Vagina (tissue), 2 donors: ENCODE measurements at regions not wholly inside any gene's neighbourhood (a gene's known extent, or its start where the extent isn't known, plus 50 kb on each side); places are given as distances from the start of the nearest gene placed in this dataset.

Experiments used
- DNase-seq, 2 donors: peaks; one replicate each; pipeline ENCODE4 v3.0.0-alpha.2; 2017; ENCODE audit errors: extremely low spot score in 2 of 2
- H3K27ac ChIP-seq: fragments of 200-600 bp; sonication (generic); one replicate; pipeline ENCODE4 v1.5.1; 2019
- H3K27me3 ChIP-seq: fragments of 200-600 bp; sonication (generic); one replicate; pipeline ENCODE4 v1.5.1; 2019
- H3K36me3 ChIP-seq, 2 donors: fragments of 200-600 bp; sonication (generic); one replicate each; pipeline ENCODE4 v1.5.1; 2017 to 2019
- H3K4me1 ChIP-seq: fragments of 200-600 bp; sonication (generic); one replicate; pipeline ENCODE4 v1.5.1; 2019
- H3K4me3 ChIP-seq, 2 donors: fragments of 200-600 bp; sonication (generic); 1 replicate in 1 of 2; 2 replicates in 1 of 2; pipeline ENCODE4 v1.5.1; 2016 to 2019
- H3K9me3 ChIP-seq: fragments of 200-600 bp; sonication (generic); one replicate; pipeline ENCODE4 v1.5.1; 2019
- CTCF ChIP-seq, 3 experiments: fragments of 450-650 bp in 2 of 3; fragments of 200-600 bp in 1 of 3; sonication (generic) in 1 of 3; IDR thresholded peaks; one replicate each; pipeline ENCODE4 v1.5.1; 2017 to 2019; ENCODE audit warnings: antibody characterized with exemption in 3 of 3, mild to moderate bottlenecking in 2 of 3, moderate library complexity in 2 of 3
- POLR2A ChIP-seq, 2 donors: fragments of 450-650 bp; IDR thresholded peaks; one replicate each; pipeline ENCODE4 v1.6.1; 2017; ENCODE audit warnings: antibody characterized with exemption in 2 of 2, mild to moderate bottlenecking in 2 of 2, moderate library complexity in 2 of 2
- POLR2AphosphoS5 ChIP-seq, 2 donors: sonication (generic); formaldehyde crosslinking; IDR thresholded peaks; one replicate each; pipeline ENCODE4 v1.9.0; 2017; ENCODE audit warnings: antibody characterized with exemption in 2 of 2, mild to moderate bottlenecking in 2 of 2, low read depth in 1 of 2; ENCODE audit not compliant: insufficient read depth in 1 of 2
- intact Hi-C: fragments of 100-400 bp; cut with DNase I; formaldehyde crosslinking; loops from one replicate; pipeline ENCODE4 v1.15.1; 2023

GRCh38 chr14:30108975-30109700 lies 181.5 kb upstream of the PRKD1 start:
- Histone ChIP-seq H3K27me3 (no peaks in the 10 kb centered on the region), H3K9me3 (no peaks in the 10 kb centered on the region), H3K36me3 (no peaks in the 10 kb centered on the region), H3K4me3 (no peak overlapping the region), H3K27ac (no peak overlapping the region), H3K4me1 (no peaks in the 10 kb centered on the region)
- DNase-seq, result no peak
- TF ChIP-seq POLR2AphosphoS5 (IDR thresholded peaks at IDR 0.05; ENCODE audit: insufficient read depth in 1 of 2, low read depth in 1 of 2), result no peak
- no peak for TF ChIP-seq POLR2A (IDR thresholded peaks at IDR 0.05)
- TF ChIP-seq CTCF (IDR thresholded peaks at IDR 0.05), result no peak
- intact Hi-C loops, result no loop called here

GRCh38 chr14:30114051-30114450 lies 186.4 kb upstream of the PRKD1 start:
- Histone ChIP-seq H3K4me3 (no peak overlapping the region), H3K36me3 (no peaks in the 10 kb centered on the region), H3K4me1 (no peaks in the 10 kb centered on the region), H3K27me3 (no peaks in the 10 kb centered on the region), H3K9me3 (no peaks in the 10 kb centered on the region), H3K27ac (no peak overlapping the region)
- no peak for DNase-seq
- no peak for TF ChIP-seq POLR2A (IDR thresholded peaks at IDR 0.05)
- no peak for TF ChIP-seq POLR2AphosphoS5 (IDR thresholded peaks at IDR 0.05; ENCODE audit: insufficient read depth in 1 of 2, low read depth in 1 of 2)
- no peak for TF ChIP-seq CTCF (IDR thresholded peaks at IDR 0.05)
- intact Hi-C loops, result no loop called here

GRCh38 chr14:30115756-30116155 lies 188.1 kb upstream of the PRKD1 start:
- no peaks in the 10 kb centered on the region for H3K36me3 ChIP-seq
- TF ChIP-seq CTCF (IDR thresholded peaks at IDR 0.05), result no peak
- no peak overlapping the region for H3K27ac ChIP-seq
- no peaks in the 10 kb centered on the region for H3K27me3 ChIP-seq
- H3K4me1 ChIP-seq, result no peaks in the 10 kb centered on the region
- no peak overlapping the region for H3K4me3 ChIP-seq
- H3K9me3 ChIP-seq, result no peaks in the 10 kb centered on the region
- intact Hi-C loops, result no loop called here
- no peak for DNase-seq

- Histone ChIP-seq H3K9me3 (no peaks in the 10 kb centered on the region), H3K4me1 (no peaks in the 10 kb centered on the region), H3K36me3 (no peaks in the 10 kb centered on the region), H3K4me3 (no peak overlapping the region), H3K27me3 (no peaks in the 10 kb centered on the region), H3K27ac (no peak overlapping the region)
- no peak for TF ChIP-seq CTCF (IDR thresholded peaks at IDR 0.05)
- no peak for TF ChIP-seq POLR2A (IDR thresholded peaks at IDR 0.05)
- no peak for TF ChIP-seq POLR2AphosphoS5 (IDR thresholded peaks at IDR 0.05; ENCODE audit: insufficient read depth in 1 of 2, low read depth in 1 of 2)
- intact Hi-C loops, result no loop called here
- no peak for DNase-seq
Observed at GRCh38 chr14:30118992-30119640, 191.5 kb upstream of the PRKD1 start.

- Histone ChIP-seq H3K4me3 (no peak overlapping the region), H3K9me3 (no peaks in the 10 kb centered on the region), H3K36me3 (no peaks in the 10 kb centered on the region), H3K27ac (no peak overlapping the region), H3K27me3 (no peaks in the 10 kb centered on the region), H3K4me1 (no peaks in the 10 kb centered on the region)
- intact Hi-C loops, result no loop called here
- DNase-seq, result no peak
- no peak for TF ChIP-seq POLR2A (IDR thresholded peaks at IDR 0.05)
- TF ChIP-seq CTCF (IDR thresholded peaks at IDR 0.05), result no peak
- TF ChIP-seq POLR2AphosphoS5 (IDR thresholded peaks at IDR 0.05; ENCODE audit: insufficient read depth in 1 of 2, low read depth in 1 of 2), result no peak
Observed at GRCh38 chr14:30125322-30125979, 197.8 kb upstream of the PRKD1 start.
